HK-2 (cell line): ENCODE measurements at regions not wholly inside any gene's neighbourhood (a gene's known extent, or its start where the extent isn't known, plus 50 kb on each side); places are given as distances from the start of the nearest gene placed in this dataset.
"Not testable (repeated sequence)": the region's sequence is repeated elsewhere in the genome, so short reads cannot be mapped to it uniquely, and the experiment has no call there.

Source experiments
- DNase-seq: peaks from one replicate; pipeline ENCODE4 v3.0.0-alpha.2; 2018; ENCODE audit not compliant: unreplicated experiment

DNA sequence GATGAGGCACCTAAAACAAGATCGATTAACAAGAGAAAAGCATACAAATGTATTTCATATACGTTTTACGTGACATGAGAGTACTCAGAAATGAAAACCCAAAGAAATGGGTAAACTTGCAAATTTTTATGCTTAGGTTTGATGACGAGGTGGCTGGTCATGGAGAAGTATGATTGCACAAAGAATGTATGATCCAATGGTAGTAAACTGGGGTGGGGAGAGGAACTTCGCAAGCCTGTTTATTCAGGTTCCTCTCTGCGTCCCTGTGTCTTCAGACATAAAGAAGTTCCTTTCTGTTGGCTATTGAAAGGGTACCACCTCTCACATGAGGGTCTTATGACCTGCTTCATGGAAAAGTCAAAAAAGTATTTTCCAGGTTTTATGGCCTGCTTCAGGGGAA is 309.2 kb downstream of the BCOR start:
- DNase-seq: no peak

DNA sequence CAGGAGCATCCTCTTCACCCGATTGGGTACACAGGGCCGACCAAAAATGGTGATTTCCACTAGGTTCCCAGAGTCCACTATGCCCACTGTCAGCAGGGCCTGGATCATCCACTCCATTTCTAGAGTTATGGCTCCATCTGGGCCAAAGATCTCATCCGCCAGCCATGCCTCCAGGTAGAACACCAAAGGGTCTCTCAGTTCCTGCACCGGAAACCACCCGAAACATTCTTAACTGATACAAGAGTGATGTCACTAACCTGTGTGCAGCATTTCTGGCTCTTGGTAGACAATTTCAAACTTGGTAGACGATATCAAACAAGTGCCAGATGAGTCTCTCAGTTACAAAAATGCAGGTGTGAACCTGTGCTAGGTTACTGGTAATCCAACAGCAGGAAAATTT is 306.1 kb downstream of the BCOR start:
- no peak for DNase-seq

DNA sequence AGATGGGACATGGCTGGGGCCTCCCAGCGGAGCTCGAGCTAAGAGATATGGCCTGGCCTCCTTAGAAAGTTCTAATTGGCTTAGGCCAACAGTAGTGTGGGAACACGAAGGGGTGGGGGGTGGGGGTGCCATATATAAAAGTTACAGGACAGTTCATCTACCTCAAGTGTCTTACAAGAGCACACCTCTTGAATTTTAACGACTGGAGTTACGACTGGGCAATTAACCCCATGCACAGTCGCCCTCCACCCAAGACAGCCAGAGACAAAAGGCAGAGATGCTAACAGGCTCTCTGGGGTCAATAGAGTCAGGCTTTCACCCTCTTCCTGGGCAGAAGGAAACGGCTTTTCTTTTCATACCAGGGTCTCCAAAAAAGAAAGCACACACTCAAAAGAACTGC is 302.2 kb downstream of the BCOR start:
- no peak for DNase-seq

DNA sequence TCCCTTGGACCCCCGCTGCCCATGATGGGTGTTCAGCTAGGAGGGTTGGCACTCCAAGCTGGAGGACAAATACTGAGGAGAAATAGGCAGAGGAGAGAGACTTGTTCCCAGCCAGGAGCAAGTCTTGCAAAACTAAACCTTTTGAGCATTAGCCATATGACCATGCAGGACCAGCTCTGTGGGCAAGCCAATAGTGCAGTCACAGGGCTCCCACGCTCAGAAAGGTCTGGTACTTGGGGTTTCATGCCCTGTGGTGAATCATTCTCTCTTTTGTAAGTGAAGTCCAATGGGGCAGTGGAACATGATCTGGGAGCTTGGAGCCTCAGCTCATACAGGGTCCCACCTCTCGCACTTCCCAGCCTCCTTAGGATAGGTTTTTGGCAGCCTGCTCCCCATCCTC is 300.9 kb downstream of the BCOR start:
- DNase-seq: no peak

DNA sequence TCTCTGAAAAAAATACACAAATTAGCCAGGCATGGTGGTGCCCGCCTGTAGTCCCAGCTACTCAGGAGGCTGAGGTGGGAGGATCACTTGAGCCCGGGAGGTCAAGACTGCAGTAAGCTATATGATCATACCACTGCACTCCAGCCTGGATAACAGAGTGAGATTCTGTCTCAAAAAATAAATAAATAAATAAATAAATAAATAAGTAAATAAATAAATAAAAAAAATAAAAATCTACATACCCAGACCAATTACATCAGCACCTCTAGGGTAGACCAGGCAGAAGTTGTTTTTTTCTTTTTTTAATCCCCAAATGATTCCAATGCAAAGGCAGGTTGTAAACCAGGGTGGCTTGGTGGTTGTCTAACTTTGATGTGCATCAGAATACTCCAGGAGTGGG is 299.3 kb downstream of the BCOR start:
- DNase-seq: not testable (repeated sequence)

DNA sequence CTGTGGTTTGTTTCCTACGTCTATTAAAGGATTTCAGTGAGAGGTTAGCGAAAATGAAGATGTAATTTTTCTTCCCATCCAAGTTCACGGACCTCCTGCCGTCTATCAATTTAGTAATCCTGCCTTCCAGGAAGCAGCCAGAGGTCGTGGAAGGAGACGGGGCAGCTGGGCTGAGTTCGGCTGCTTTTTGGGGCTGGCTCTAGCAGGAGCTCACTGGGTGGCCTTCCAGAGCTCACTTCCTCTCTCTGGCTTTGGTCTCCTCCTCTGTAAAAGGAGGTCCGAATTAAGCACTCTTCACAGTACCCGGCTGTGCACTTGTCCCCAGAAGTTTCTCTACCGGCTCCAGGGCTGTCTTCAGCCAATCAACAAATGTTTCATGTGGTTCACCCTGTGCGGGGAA is 295.4 kb downstream of the BCOR start:
- no peak for DNase-seq

DNA sequence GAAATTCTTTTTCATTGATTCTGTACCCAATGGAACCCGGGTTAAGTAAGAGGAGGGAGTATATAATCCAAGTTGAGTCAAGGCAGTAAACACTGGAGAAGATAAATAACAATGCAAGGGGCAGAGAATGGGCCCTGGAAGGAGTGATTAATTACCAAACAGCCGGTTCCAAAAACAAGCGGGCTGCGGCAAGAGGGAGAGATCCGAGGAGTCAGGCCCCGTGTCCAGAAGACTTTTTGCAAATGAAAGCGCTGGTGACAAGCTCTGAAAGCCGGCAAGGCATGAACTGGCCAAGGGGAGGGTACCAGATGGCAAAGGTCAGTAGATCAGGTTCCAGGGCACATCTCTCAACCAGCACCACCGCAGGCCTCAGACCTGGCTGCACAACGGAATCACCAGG is 294.9 kb downstream of the BCOR start:
- DNase-seq: no peak

DNA sequence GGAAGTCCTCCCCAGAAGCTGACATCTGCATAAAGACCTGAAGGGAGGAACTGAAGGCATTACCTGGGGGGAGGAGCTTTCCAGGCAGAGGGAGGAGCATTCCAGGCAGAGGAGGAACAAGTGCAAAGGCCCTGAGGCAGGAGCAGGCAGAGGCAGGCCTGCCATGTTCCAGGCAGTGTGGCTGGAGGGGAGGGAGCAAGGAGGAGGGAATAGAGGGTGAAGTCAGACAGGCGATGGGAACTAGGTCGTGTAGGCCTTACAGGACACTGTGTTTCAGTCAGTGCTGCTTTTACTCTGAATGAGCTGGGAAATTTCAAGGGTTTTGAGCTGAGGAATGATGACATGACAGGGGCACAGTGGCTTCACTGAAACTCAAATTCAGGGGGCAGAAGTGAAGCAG is 292.7 kb downstream of the BCOR start:
- no peak for DNase-seq

DNA sequence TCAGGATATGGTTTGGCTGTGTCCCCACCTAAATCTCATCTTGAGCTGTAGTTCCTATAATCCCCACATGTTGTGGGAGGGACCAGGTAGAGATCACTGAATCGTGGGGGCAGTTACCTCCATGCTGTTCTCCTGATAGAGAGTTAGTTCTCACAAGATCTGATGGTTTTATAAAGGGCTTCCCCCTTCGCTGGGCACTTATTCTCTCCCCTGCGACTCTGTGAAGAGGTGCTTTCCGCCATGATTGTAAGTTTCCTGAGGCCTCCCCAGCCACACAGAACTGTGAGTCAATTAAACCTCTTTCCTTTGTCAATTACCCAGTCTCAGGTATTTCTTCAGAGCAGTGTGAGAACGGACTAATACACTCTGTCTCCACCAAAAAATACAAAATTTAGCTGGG is 291.9 kb downstream of the BCOR start:
- no peak for DNase-seq

DNA sequence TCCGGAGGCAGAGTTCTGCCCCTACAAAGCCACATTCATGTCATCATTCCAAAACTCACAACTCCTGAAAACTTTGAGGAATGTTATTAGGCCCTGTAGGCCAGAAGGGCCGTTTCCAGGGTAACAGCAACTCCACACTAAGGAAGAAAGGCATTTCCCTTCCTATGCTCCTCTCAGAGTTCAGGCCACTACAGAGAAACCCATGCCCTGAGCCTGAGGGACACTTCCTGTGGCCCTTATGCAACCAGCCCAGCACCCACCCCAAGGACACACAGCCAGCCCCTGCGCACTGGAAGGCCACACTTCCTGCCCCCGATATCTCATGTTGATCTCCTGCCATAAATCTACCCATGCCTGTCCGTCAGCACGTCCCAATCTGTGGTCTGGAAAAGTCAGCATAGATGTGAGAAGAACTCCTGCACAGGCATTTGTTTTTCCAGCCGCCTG is 289.3 kb downstream of the BCOR start:
- DNase-seq: no peak

DNA sequence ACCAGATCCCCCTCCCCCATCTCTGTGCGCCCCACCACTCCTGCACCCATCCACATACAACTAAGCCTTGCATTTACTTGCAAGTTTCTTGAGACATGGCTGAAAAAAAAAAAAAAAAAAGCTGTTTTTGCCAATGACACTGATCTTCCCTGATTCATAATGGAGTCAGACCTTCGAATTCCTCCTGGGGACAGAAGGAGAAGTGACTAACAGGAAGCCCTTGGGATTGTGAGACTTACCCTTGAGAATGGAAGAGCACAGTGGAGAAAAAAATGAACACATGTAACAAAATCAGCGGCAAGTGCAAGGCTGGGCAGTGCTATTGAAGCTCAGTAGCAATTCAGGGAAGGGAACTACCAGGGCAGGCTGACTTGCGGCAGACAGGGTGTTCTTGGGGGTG is 288.4 kb downstream of the BCOR start:
- DNase-seq: no peak

DNA sequence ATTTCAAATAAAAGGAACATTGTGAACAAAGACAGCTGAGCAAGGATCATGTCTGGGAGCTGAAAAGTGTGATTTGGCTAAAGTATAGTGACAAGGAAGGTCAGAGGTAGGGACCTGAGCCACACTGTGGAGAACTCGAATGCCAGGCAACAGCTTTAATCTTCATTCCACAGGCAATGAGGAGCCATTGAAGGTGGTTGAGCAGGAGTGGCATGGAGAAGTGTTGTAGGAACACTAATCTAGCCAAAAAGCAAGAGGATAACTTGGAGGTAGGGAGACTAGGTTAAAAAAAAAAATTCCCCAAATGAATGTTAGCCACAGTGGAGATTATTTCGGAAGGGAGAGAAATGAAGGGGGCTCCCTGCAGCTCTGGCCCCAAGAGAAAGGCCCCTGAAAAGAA is 286.9 kb downstream of the BCOR start:
- DNase-seq: no peak

DNA sequence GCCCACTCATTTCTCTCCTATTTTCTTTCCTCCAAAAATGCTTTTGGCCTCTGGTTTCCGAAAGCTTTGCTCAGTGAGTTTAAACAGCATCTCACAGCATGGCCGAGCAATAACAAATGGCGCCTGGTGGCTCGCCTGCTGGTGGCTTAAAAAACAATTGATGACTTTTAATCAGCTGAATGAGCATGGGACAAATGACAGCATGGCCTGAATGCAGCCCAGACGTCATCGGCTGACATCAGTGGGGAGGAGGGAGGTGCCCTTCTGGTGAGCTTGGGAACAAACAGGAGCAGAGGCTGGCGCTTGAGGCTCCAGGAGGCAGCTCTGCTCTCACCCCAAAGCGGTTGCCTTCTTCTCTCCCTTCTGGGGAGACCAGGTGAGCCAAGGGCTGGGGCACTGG is 286.4 kb downstream of the BCOR start:
- no peak for DNase-seq

DNA sequence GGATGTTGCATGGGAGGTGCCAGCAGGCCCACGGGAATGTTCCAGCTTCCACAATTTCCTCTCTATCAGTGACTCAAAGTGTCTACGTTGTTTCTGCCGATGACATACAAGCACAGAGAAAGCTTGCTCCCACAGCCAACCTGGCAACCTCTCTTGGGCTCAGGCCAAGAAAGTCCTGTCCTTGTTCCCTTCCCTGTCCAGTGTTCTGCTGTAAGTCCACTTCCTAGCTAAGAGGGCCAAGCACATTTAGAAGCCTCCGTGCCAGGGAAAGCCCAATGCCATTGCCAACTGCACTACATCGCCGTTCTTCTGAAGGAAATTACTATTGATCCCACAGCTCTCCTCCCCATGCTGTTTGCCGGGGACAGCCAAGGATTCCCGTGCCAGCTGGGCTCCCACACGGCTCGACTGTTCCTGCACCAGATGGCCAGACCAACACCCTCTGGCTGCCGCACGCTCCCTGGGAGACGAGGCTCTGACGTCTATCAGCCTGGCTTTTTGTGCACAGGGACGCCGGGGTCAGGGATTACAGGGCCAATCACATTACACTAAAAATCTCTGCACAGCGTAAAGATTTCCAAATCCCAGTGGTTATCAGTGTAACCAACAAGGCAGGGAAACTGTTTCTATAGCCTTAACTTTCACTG is 284.0 kb downstream of the BCOR start:
- DNase-seq: no peak

DNA sequence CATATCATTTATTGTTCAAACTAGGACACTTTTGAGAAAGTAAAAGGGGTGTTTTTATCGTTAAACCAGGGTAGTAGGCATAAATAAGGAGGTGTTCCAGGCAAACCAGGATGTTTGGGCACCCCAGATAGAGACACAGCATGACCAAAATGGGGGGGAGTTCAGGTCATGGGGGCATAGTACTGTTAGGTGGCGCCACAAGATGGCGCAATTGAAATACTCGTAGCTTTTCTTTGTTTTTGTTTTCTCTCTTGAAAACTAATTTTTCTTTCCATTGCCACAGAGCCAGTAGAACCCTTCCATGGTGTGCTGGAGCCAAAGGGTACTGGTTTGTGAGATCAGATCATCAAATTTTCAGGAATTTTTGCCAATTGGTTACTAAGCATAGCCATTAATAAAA is 283.4 kb downstream of the BCOR start:
- DNase-seq: no peak

DNA sequence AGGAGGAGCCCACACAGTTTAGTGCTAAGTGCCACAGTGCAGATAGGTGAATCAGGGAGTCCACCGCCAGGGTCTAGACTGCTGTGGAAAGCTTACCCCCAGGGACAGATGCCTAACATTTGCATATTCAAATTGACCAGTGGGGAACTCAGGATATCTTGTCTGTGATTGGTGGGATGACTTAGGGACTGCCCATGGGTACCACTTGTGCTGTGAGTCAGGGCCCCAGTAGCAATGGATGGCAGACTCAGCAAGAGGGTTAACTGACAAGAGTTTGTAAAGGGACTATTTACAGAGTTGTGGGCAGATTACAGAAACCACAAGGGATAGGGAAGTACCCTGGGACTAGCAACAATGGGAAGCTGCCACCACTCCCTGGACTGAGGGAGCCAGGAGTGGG is 282.1 kb downstream of the BCOR start:
- no peak for DNase-seq

DNA sequence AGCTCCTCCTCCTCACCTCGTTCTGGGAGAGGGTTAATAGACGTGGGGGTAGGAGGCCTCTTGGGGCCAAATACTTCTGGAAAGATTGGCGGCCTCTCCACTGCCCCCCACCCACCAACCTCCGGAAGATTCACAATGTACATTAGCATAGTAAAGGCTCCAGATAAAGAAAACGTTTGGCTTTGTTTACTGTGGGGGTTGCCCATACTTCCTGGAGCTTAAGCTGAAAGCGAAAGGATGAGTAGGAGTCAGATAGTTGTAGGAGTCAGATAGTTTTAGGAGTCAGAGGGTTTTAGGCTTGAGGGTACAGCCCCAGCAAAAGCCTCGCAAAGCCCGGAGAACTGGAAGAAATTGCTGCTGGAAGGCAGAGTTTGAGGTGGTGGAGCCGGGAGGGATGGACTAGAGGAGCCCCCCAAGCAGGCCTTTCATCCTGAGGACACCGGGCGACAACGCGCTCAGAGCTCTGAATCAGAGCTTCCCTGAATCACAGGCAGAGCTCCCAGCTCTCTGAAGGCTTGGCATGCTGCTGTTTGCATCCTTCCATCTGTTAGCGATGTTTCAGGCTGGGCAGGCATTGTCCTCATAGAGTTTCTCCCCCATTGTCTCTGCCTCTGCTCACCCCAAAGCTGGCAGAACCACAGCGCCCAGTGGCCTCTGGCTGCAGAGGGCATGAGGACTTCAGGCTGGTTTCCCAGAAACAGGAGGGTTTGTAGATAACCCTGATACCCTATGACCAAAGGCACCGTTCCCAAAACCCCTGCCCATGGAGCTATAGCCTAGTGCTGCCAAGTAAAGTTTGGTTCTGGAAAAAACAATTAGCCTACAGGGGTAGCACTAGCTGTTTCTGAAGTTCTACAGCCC is 280.7 kb downstream of the BCOR start:
- no peak for DNase-seq

DNA sequence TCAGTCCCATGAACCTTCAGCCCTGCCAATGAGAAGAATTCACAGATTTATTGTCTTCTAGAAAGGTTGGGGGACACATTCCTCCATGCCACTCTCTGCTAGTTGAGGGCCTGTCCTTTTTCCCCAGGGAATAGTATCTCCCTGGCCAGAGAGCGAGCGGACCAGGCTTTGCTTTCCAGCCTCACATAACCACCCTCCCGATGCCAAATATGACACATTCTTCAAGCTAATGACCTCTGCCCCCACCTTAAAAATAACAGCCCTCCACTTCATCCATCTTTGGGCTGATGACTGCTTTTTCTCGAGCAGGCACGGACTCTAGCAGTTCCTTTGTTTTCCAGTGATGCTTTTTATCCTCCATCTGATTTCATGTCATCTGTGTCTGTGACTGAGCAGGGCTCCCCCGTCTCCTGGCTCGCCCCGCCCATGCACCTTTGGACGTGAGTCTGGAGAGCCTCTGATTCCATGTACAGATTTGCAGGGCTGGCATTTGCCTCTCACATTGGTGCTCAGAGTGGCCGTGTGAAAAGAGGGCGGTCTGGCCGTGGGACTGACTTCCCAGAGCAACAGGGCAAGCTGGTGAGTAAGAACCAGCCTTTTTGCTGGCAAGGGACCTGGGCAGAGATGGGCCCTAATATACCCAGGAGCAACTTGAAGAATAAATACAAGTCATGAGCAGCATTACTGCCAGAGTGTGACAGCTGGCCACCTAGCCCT is 279.8 kb downstream of the BCOR start:
- no peak for DNase-seq

DNA sequence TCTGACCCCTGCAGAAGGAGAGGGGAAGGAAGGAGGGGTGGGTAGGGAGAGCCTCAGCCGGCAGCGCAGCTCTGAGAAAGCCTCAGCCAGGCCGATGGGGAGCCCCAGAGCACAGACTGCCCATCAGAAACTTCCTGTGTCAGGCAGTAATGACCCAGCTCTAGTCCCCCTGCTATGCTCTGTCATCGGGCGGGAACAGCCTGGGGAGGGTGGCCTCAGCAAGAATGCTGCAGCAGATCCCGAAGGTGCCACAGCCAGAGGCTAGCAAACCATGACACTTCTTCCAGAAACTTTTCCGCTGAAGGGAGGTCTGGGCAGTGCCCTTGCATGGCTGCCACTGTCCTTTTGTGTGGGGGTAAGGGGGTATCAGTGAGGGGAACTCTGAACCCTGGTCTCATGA is 279.0 kb downstream of the BCOR start:
- DNase-seq: no peak

DNA sequence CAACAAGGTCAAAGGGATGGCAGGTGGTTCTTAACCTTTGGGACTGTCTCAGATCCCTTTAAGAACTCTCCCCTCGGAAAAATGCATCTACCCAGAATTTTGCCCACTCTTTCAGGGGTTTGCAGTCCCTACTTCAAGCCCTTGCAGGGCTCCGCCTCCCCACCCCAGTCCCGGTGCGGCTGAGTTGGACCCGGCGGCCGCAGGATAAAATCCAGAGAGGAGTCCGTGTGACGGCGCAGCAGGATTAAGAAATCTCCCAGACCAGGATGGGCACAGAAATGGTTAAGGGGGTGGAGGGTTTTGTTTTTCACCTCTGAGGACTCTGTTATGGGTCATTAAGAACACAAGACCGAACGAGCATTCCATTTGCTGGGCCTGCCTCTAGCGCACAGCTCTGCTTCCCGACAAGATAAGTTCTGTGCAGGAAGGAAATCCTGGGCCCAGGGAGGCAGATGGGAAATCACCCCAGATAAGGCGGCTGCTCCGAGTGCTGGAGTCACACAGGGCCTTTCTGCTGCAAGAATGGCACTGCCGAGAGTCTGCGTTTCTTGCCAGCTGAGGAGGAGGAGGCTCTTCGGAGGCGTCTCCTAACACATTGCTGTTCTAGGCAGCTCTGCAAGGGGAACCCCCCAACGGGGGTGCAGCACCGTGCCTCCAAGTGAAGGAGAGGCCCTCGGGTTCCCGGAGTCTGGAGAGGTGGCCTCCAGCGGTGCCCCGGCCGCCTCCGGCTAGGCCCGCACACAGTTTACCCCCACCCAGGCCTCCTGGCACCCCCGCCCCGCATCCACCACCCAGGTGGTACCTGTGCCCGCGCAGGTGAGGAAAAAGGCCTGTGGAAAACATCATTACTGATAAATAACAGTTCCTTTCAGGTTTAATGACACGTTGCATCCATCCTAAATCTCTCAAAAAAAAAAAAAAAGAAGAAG is 277.6 kb downstream of the BCOR start:
- DNase-seq: no peak

DNA sequence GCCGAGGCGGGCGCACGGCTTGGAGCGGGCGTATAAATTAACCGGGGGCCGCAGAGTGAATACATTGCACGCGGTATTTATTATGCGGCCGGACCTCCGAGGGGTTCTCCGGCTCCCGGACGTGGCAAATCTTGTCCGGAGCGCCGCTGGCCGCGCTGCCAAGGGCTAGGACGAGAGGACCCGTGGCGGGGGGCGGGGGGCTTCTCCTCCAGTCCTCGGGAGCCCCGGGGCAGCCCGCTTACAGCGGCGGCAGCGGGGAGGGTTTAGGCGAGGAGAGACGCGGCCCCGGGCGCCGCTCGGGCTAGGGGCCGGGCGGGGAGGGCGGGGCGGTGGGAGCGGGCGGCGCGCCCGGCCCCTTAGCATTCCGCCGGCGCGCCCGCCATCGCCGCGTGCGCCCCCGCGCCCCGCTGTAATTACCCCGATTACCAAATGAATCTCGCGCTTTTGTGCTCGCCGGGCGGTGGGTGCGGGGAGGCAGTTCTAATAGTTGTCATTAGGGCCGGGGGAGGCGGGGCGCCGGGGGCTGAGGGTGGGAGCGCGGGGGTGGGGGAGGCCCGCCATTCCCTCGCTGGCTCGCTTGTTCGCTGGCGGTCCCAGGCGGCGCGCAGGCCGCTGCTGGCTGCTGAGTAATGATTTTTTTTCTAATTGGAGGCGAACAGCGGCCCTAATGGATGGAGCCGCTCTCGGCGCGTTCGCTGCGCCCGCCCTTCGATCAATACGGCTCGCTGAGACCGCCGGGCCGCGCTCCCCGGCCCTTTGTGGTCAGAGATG is 276.6 kb downstream of the BCOR start:
- no peak for DNase-seq
